GM12891 (cell line): ENCODE measurements at regions not wholly inside any gene's neighbourhood (a gene's known extent, or its start where the extent isn't known, plus 50 kb on each side); places are given as distances from the start of the nearest gene placed in this dataset.

Source experiments
- POLR2A ChIP-seq: IDR thresholded peaks from 2 replicates; pipeline ENCODE4 v1.6.1; 2011; ENCODE audit warnings: low read depth, low read length, control low read depth
- POLR2AphosphoS5 ChIP-seq: IDR thresholded peaks from 2 replicates; pipeline ENCODE4 v1.6.1; 2011; ENCODE audit warnings: low read depth, low read length, control low read depth
- SPI1 ChIP-seq: IDR thresholded peaks from 2 replicates; pipeline ENCODE4 v1.6.1; 2011; ENCODE audit warnings: low read depth, low read length, control low read depth
- TAF1 ChIP-seq: IDR thresholded peaks from 2 replicates; pipeline ENCODE4 v1.6.1; 2011; ENCODE audit warnings: low read depth, low read length, control low read depth

DNA sequence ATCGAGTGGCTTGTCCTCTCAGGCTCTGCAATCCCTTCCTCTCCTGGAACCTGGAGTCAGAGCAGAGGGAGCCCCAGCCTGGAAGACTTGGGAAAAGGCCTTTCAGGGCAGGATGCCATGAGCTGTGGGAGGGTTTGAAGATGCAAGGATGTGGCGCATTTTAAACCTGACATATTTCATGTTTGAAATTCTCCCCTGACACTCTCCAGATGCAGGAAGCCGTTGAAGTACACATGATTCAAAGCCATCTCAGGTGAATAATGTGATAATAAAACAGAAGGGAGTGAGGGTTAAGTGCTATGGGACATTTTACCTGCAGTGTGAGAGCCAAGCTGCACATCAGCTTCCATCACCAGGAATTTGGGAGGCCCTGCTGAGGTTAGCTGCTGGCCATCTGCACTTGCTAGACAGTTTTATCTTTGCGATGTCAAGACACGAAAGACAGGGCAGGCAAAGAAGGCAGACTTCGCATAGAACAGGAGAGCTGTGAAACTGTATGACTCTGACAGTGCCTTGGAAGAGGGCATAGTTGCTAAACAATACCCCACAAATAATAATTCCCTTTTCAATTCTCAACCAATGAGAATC, 159.1 kb upstream of the GDF10 start:
- TF ChIP-seq POLR2AphosphoS5 (no peak), TAF1 (no peak), SPI1 (no peak), POLR2A (no peak)
